SK-N-SH treated with all-trans-retinoic acid at 6 μM for 48 hours (cell line): ENCODE measurements at regions not wholly inside any gene's neighbourhood (a gene's known extent, or its start where the extent isn't known, plus 50 kb on each side); places are given as distances from the start of the nearest gene placed in this dataset.

Experiments used
- ARNTL ChIP-seq: fragments of 450-650 bp; formaldehyde crosslinking; IDR thresholded peaks from 2 replicates; pipeline ENCODE4 v1.5.0; 2020; ENCODE audit warnings: low read depth, mild to moderate bottlenecking, moderate library complexity, borderline replicate concordance
- CREB5 ChIP-seq: fragments of 250-450 bp; sonication (Bioruptor Pico); IDR thresholded peaks from 2 replicates; pipeline ENCODE4 v1.5.1; 2020; ENCODE audit warnings: low read depth, mild to moderate bottlenecking, moderate library complexity
- CSDC2 ChIP-seq: fragments of 250-450 bp; sonication (Bioruptor Pico); IDR thresholded peaks from 2 replicates; pipeline ENCODE4 v1.5.0; 2020; ENCODE audit warnings: mild to moderate bottlenecking, moderate library complexity
- GLIS3 ChIP-seq: fragments of 250-450 bp; sonication (Bioruptor Pico); IDR thresholded peaks from 2 replicates; pipeline ENCODE4 v1.5.0; 2020; ENCODE audit warnings: mild to moderate bottlenecking, moderate library complexity
- OSR1 ChIP-seq: fragments of 250-450 bp; sonication (Bioruptor Pico); IDR thresholded peaks from 2 replicates; pipeline ENCODE4 v1.8.0; 2022; ENCODE audit warnings: moderate library complexity, mild to moderate bottlenecking, inconsistent platforms
- PATZ1 ChIP-seq: fragments of 250-450 bp; sonication (Bioruptor Pico); IDR thresholded peaks from 2 replicates; pipeline ENCODE4 v1.8.0; 2020; ENCODE audit warnings: mild to moderate bottlenecking, moderate library complexity, borderline replicate concordance
- POU6F1 ChIP-seq: fragments of 250-450 bp; sonication (Bioruptor Pico); IDR thresholded peaks from 2 replicates; pipeline ENCODE4 v1.8.0; 2021; ENCODE audit warnings: low read depth, mild to moderate bottlenecking, moderate library complexity, borderline replicate concordance
- RARB ChIP-seq: fragments of 250-450 bp; sonication (Bioruptor Pico); IDR thresholded peaks from 2 replicates; pipeline ENCODE4 v1.8.0; 2021; ENCODE audit warnings: mild to moderate bottlenecking, moderate library complexity
- TCF4 ChIP-seq: fragments of 250-450 bp; sonication (Bioruptor Pico); IDR thresholded peaks from 2 replicates; pipeline ENCODE4 v1.8.0; 2021; ENCODE audit warnings: mild to moderate bottlenecking, moderate library complexity, borderline replicate concordance
- TOX ChIP-seq: fragments of 250-450 bp; sonication (Bioruptor Pico); IDR thresholded peaks from 2 replicates; pipeline ENCODE4 v1.8.0; 2021; ENCODE audit warnings: mild to moderate bottlenecking, moderate library complexity, borderline replicate concordance
- ZFP3 ChIP-seq: fragments of 250-450 bp; sonication (Bioruptor Pico); IDR thresholded peaks from 2 replicates; pipeline ENCODE4 v1.5.0; 2020; ENCODE audit warnings: mild to moderate bottlenecking, moderate library complexity
- ZFP30 ChIP-seq: fragments of 450-650 bp; formaldehyde crosslinking; IDR thresholded peaks from 2 replicates; pipeline ENCODE4 v1.5.0; 2022; ENCODE audit warnings: mild to moderate bottlenecking, moderate library complexity
- ZNF565 ChIP-seq: fragments of 450-650 bp; formaldehyde crosslinking; conservative IDR thresholded peaks from 2 replicates; pipeline ENCODE4 v1.5.0; 2020; ENCODE audit warnings: low read depth, mild to moderate bottlenecking, moderate library complexity
- ZNF8 ChIP-seq: fragments of 450-650 bp; formaldehyde crosslinking; IDR thresholded peaks from 2 replicates; pipeline ENCODE4 v1.5.0; 2020; ENCODE audit warnings: mild to moderate bottlenecking, moderate library complexity

GRCh38 chr3:39707314-39707909 is 102.0 kb upstream of the MYRIP start:
- TF ChIP-seq PATZ1 (CRISPR knock-in tag): no peak
- TF ChIP-seq ARNTL (CRISPR knock-in tag): no peak
- TF ChIP-seq ZFP3 (CRISPR knock-in tag): no peak
- TF ChIP-seq ZNF8 (CRISPR knock-in tag): no peak
- no peak for TF ChIP-seq CSDC2 (CRISPR knock-in tag)
- TF ChIP-seq OSR1: no peak
- no peak for TF ChIP-seq TOX (CRISPR knock-in tag)
- no peak for TF ChIP-seq POU6F1
- TF ChIP-seq ZNF565: no peak
- no peak for TF ChIP-seq CREB5
- TF ChIP-seq ZFP30: no peak
- no peak for TF ChIP-seq RARB (CRISPR knock-in tag)
- no peak for TF ChIP-seq TCF4
- TF ChIP-seq GLIS3 (CRISPR knock-in tag): no peak
